ENCODE measurements at regions not wholly inside any gene's neighbourhood (a gene's known extent, or its start where the extent isn't known, plus 50 kb on each side); places are given as distances from the start of the nearest gene placed in this dataset.

DNA sequence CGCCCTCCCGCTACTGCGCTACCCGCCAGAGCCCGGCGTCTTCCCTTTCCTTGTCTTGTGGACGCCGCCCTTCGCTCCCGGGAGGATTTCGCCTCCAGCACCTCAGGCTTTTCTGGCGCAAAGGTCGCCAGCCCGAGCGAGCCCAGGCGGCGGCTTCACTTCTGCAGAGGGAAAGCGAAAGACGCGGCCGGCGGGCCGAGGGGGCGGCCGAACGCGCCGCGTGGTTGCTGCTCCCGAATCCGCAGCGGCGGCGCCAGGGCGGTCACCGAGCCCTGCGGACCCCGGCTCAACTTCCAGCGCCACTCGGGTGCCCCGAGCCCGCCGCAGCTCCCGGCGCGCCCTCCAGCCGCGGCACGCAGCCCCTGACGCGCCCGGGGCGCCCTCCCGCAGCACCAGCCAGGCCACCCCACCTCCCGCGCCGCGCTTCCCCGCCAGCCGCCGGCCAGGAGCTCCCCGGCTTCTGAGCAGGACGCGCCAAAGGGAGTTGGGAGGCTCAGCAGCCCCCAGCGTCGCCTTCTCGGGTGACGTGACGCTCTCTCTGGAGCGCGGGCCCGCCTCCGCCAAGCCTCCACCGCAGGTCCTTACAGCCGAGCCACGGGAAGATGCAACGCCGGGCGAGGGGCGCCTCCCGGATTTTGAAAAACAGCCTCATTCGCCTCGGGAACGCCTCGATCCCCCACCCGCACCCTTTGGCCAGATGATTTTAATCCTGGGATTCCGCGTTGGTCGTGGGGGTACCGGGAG lies 84.9 kb upstream of the EPB41L3 start:
- TF ChIP-seq CTCF (IDR thresholded peaks at IDR 0.05; ENCODE audit: low read depth, low read length): no peak
- TF ChIP-seq POLR2A (IDR thresholded peaks at IDR 0.05; ENCODE audit: extremely low read depth, insufficient read length): no peak
- no peak for TF ChIP-seq MYC (IDR thresholded peaks at IDR 0.05; ENCODE audit: low read depth, low read length)
- TF ChIP-seq MAX (IDR thresholded peaks at IDR 0.05; ENCODE audit: low read depth, low read length): no peak

All from NB4 (cell line).